Tibial artery (tissue), 4 donors: ENCODE measurements at regions not wholly inside any gene's neighbourhood (a gene's known extent, or its start where the extent isn't known, plus 50 kb on each side); places are given as distances from the start of the nearest gene placed in this dataset.

Source experiments
- DNase-seq, 2 donors: peaks; one replicate each; pipeline ENCODE4 v3.0.0-alpha.2; 2019
- H3K27ac ChIP-seq, 2 donors: fragments of 200-600 bp; sonication (generic) in 1 of 2; 1 replicate in 1 of 2; 2 replicates in 1 of 2; pipeline ENCODE4 v1.5.1; 2018 to 2019; ENCODE audit warnings: mild to moderate bottlenecking in 1 of 2
- H3K27me3 ChIP-seq, 2 donors: fragments of 200-600 bp; sonication (generic) in 1 of 2; one replicate each; pipeline versions ENCODE4 v1.5.1 to v1.6.0; 2016 to 2019
- H3K36me3 ChIP-seq, 3 donors: fragments of 200-600 bp; sonication (generic) in 2 of 3; one replicate each; pipeline ENCODE4 v1.5.1; 2016 to 2019; ENCODE audit warnings: mild to moderate bottlenecking in 2 of 3
- H3K4me1 ChIP-seq, 4 donors: fragments of 200-600 bp; sonication (generic) in 2 of 4; 1 replicate in 3 of 4; 2 replicates in 1 of 4; pipeline ENCODE4 v1.5.1; 2016 to 2019
- H3K4me3 ChIP-seq, 2 donors: fragments of 200-600 bp; sonication (generic) in 1 of 2; 1 replicate in 1 of 2; 2 replicates in 1 of 2; pipeline ENCODE4 v1.5.1; 2018 to 2019; ENCODE audit warnings: mild to moderate bottlenecking in 2 of 2
- H3K9me3 ChIP-seq, 3 donors: fragments of 200-600 bp; sonication (generic) in 1 of 3; one replicate each; pipeline ENCODE4 v1.5.1; 2016 to 2019
- CTCF ChIP-seq, 2 experiments: fragments of 200-600 bp in 1 of 2; fragments of 450-650 bp in 1 of 2; IDR thresholded peaks; one replicate each; pipeline ENCODE4 v1.5.1; 2017 to 2019; ENCODE audit warnings: antibody characterized with exemption in 2 of 2, mild to moderate bottlenecking in 1 of 2, moderate library complexity in 1 of 2
- intact Hi-C: fragments of 100-400 bp; cut with DNase I; formaldehyde crosslinking; loops from one replicate; pipeline ENCODE4 v1.15.0; 2023; ENCODE audit warnings: low total_unique reads

GRCh38 chr5:29402270-29402669 lies 1791.2 kb upstream of the CDH6 start:
- Histone ChIP-seq H3K9me3 (peaks cover 0 to 16% (median 6%) of the 10 kb centered on the region in 3 donors), H3K27ac (no peak overlapping the region), H3K4me1 (no peaks in the 10 kb centered on the region), H3K27me3 (no peaks in the 10 kb centered on the region), H3K4me3 (no peak overlapping the region), H3K36me3 (no peaks in the 10 kb centered on the region)
- intact Hi-C loops = no loop called here
- TF ChIP-seq CTCF (IDR thresholded peaks at IDR 0.05) = no peak
- DNase-seq = no peak

- Histone ChIP-seq H3K36me3 (no peaks in the 10 kb centered on the region), H3K27me3 (no peaks in the 10 kb centered on the region), H3K9me3 (no peaks in the 10 kb centered on the region), H3K4me3 (no peak overlapping the region), H3K4me1 (no peaks in the 10 kb centered on the region), H3K27ac (no peak overlapping the region)
- no peak for TF ChIP-seq CTCF (IDR thresholded peaks at IDR 0.05)
- no peak for DNase-seq
- intact Hi-C loops = no loop called here
Observed at GRCh38 chr5:29389993-29390392, 1803.5 kb upstream of the CDH6 start.

GRCh38 chr5:29387384-29387783 lies 1806.1 kb upstream of the CDH6 start:
- intact Hi-C loops = no loop called here
- Histone ChIP-seq H3K4me3 (no peak overlapping the region), H3K4me1 (no peaks in the 10 kb centered on the region), H3K9me3 (no peaks in the 10 kb centered on the region), H3K27ac (no peak overlapping the region), H3K36me3 (no peaks in the 10 kb centered on the region), H3K27me3 (no peaks in the 10 kb centered on the region)
- DNase-seq = no peak
- no peak for TF ChIP-seq CTCF (IDR thresholded peaks at IDR 0.05)

- Histone ChIP-seq H3K4me3 (no peak overlapping the region), H3K27ac (no peak overlapping the region), H3K4me1 (no peaks in the 10 kb centered on the region), H3K9me3 (no peaks in the 10 kb centered on the region), H3K27me3 (no peaks in the 10 kb centered on the region), H3K36me3 (no peaks in the 10 kb centered on the region)
- intact Hi-C loops = no loop called here
- TF ChIP-seq CTCF (IDR thresholded peaks at IDR 0.05) = no peak
- no peak for DNase-seq
Observed at GRCh38 chr5:29382780-29383179, 1810.7 kb upstream of the CDH6 start.

GRCh38 chr5:29380029-29380428 lies 1813.5 kb upstream of the CDH6 start:
- H3K9me3 ChIP-seq = no peaks in the 10 kb centered on the region
- H3K36me3 ChIP-seq = no peaks in the 10 kb centered on the region
- no peaks in the 10 kb centered on the region for H3K27me3 ChIP-seq
- intact Hi-C loops = no loop called here
- no peak overlapping the region for H3K27ac ChIP-seq
- no peak for DNase-seq
- no peak overlapping the region for H3K4me3 ChIP-seq
- H3K4me1 ChIP-seq = no peaks in the 10 kb centered on the region
- TF ChIP-seq CTCF (IDR thresholded peaks at IDR 0.05) = no peak

- H3K4me1 ChIP-seq = no peaks in the 10 kb centered on the region
- no peak overlapping the region for H3K27ac ChIP-seq
- no peak for TF ChIP-seq CTCF (IDR thresholded peaks at IDR 0.05)
- no peaks in the 10 kb centered on the region for H3K36me3 ChIP-seq
- H3K4me3 ChIP-seq = no peak overlapping the region
- H3K9me3 ChIP-seq = no peaks in the 10 kb centered on the region
- no peak for DNase-seq
- no peaks in the 10 kb centered on the region for H3K27me3 ChIP-seq
- intact Hi-C loops = no loop called here
Observed at GRCh38 chr5:29379619-29380018, 1813.9 kb upstream of the CDH6 start.
